ENCODE measurements at regions not wholly inside any gene's neighbourhood (a gene's known extent, or its start where the extent isn't known, plus 50 kb on each side); places are given as distances from the start of the nearest gene placed in this dataset.

DNA sequence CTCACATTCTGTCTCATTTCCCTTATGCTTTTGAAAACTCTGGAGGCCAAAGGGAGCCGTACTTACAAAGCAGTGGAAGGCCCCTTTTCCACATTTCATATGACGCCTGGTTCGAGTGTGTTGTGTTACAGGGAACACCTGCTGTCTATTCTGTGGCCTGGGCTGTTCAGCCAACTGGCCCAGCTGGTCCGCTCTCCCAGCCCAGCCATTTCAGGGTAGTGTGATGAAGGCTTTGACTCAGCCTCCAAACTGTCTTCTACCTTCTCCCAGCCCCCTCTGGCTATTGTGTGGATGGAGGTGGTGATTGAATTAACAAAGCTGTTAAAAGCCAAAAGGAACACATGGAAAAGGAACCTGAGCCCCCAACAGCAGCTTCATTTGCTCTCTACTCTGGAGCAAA is 233.8 kb downstream of the ICOS start:
- H3K9me3 ChIP-seq: no peaks in the 10 kb centered on the region
- 85 to 93% methylated on average over 4 of the region's 4 CpGs for WGBS, 2 donors
- no peak overlapping the region for H3K4me3 ChIP-seq
- H3K36me3 ChIP-seq: no peaks in the 10 kb centered on the region
- TF ChIP-seq POLR2A (IDR thresholded peaks at IDR 0.05) (no peak), CTCF (IDR thresholded peaks at IDR 0.05) (no peak), EP300 (IDR thresholded peaks at IDR 0.05) (no peak)
- H3K27ac ChIP-seq: no peak overlapping the region
- H3K27me3 ChIP-seq: no peaks in the 10 kb centered on the region
- no peaks in the 10 kb centered on the region for H3K4me1 ChIP-seq
- no peak for DNase-seq (ENCODE audit: low spot score in 2 of 2)

GRCh38 chr2:204171432-204172144 is 235.0 kb downstream of the ICOS start:
- Histone ChIP-seq H3K36me3 (no peaks in the 10 kb centered on the region), H3K27ac (no peak overlapping the region), H3K9me3 (no peaks in the 10 kb centered on the region), H3K27me3 (no peaks in the 10 kb centered on the region), H3K4me3 (no peak overlapping the region), H3K4me1 (no peaks in the 10 kb centered on the region)
- no peak for DNase-seq (ENCODE audit: low spot score in 2 of 2)
- WGBS, 2 donors: 75 to 78% methylated on average over 6 of the region's 6 CpGs
- TF ChIP-seq CTCF (IDR thresholded peaks at IDR 0.05): no peak
- TF ChIP-seq EP300 (IDR thresholded peaks at IDR 0.05): no peak
- TF ChIP-seq POLR2A (IDR thresholded peaks at IDR 0.05): no peak

DNA sequence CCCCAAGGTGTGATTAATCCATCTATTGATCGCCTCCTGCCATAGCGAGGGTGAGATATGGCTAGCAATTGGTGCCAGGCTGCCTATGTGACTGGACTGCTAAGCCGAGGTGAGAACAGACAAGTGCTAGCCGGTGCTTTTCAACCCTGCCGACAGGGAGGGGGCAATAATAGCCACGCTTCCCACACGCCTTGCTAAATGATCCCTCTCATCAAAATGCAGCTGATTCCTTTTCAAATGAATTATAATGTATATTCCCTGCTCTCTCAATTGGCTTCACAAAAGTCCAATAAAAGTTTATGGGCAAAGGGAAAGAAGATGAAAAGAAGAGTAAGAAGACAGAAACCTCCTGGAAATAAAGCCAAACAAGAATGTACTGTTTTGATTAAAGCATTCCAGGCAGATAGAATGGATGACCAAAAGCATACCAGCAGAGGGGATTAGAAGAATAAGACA is 235.6 kb downstream of the ICOS start:
- Histone ChIP-seq H3K27me3 (no peaks in the 10 kb centered on the region), H3K36me3 (no peaks in the 10 kb centered on the region), H3K27ac (no peak overlapping the region), H3K4me3 (no peak overlapping the region), H3K9me3 (no peaks in the 10 kb centered on the region), H3K4me1 (no peaks in the 10 kb centered on the region)
- no peak for DNase-seq (ENCODE audit: low spot score in 2 of 2)
- 62 to 63% methylated on average over 7 of the region's 7 CpGs for WGBS, 2 donors
- TF ChIP-seq EP300 (IDR thresholded peaks at IDR 0.05): no peak
- no peak for TF ChIP-seq POLR2A (IDR thresholded peaks at IDR 0.05)
- TF ChIP-seq CTCF (IDR thresholded peaks at IDR 0.05): no peak

GRCh38 chr2:204174034-204174433 is 237.5 kb downstream of the ICOS start:
- no peaks in the 10 kb centered on the region for H3K36me3 ChIP-seq
- WGBS, 2 donors: 26 to 53% methylated on average over 2 of the region's 2 CpGs
- H3K9me3 ChIP-seq: no peaks in the 10 kb centered on the region

GRCh38 chr2:204175552-204176271 is 239.1 kb downstream of the ICOS start:
- H3K4me3 ChIP-seq: no peak overlapping the region
- 75 to 76% methylated on average over 4 of the region's 4 CpGs for WGBS, 2 donors
- TF ChIP-seq CTCF (IDR thresholded peaks at IDR 0.05): no peak
- no peak for TF ChIP-seq EP300 (IDR thresholded peaks at IDR 0.05)
- no peak for TF ChIP-seq POLR2A (IDR thresholded peaks at IDR 0.05)
- H3K27ac ChIP-seq: no peak overlapping the region
- no peaks in the 10 kb centered on the region for H3K27me3 ChIP-seq
- H3K36me3 ChIP-seq: no peaks in the 10 kb centered on the region
- H3K9me3 ChIP-seq: no peaks in the 10 kb centered on the region
- no peak for DNase-seq (ENCODE audit: low spot score in 2 of 2)
- H3K4me1 ChIP-seq: no peaks in the 10 kb centered on the region

More at GRCh38 chr2:204174034-204174433, 237.5 kb downstream of the ICOS start:
- DNase-seq (ENCODE audit: low spot score in 2 of 2): no peak
- TF ChIP-seq EP300 (IDR thresholded peaks at IDR 0.05) (peak in 1 of 2 donors; percentile 15), POLR2A (IDR thresholded peaks at IDR 0.05) (no peak)
- Histone ChIP-seq H3K4me3 (no peak overlapping the region), H3K4me1 (no peaks in the 10 kb centered on the region), H3K27ac (peak overlapping the region in 1 of 4 donors; percentile 45), H3K27me3 (no peaks in the 10 kb centered on the region)
